ENCODE measurements at regions not wholly inside any gene's neighbourhood (a gene's known extent, or its start where the extent isn't known, plus 50 kb on each side); places are given as distances from the start of the nearest gene placed in this dataset.

DNA sequence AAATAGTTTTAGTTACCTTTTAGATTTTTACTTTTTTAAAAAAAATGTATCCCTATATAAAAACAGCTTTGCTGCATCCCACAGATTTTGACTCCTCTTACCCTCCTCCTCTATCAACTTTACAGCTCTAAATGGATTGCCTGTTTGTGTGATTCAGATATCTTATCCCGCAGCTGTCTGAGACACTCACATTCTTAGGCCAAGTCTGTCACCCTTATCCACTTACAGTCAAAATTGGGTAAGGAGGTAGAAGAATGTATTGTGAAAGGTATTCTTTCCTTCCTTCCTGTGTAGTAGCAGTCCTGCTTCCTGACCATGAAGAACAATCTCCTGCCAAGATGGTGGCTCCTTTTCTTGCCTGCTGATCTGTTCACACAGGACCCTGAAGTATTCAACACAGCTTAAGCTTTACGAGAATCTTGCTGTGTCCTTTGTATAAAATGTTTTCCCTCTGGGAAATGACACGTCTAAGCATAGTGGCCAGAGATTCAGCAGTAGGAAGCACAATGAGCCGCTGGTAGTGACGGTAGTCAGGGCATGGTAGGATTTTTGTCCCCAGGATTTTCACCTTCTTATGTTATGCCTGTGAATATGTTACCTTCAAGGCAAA lies 67.7 kb upstream of the ST8SIA4 start:
- Mint-ChIP-seq H3K27me3 (no peaks in the 10 kb centered on the region), H3K4me3 (no peak overlapping the region), H3K27ac (no peak overlapping the region), H3K36me3 (ENCODE audit: low read depth) (no peaks in the 10 kb centered on the region), H3K9me3 (ENCODE audit: low read depth) (no peaks in the 10 kb centered on the region), H3K4me1 (no peaks in the 10 kb centered on the region)
- DNase-seq (no peak), ATAC-seq (no peak)
- ChIA-PET POLR2A (interaction anchor here (0.6 kb wide), 1 partner anchor 26 kb away, joined by 3 read pairs; no protein-coding TSS in a partner anchor), CTCF (no interaction called here)
- intact Hi-C loops (cut with DNase I, micrococcal nuclease), result no loop called here

DNA sequence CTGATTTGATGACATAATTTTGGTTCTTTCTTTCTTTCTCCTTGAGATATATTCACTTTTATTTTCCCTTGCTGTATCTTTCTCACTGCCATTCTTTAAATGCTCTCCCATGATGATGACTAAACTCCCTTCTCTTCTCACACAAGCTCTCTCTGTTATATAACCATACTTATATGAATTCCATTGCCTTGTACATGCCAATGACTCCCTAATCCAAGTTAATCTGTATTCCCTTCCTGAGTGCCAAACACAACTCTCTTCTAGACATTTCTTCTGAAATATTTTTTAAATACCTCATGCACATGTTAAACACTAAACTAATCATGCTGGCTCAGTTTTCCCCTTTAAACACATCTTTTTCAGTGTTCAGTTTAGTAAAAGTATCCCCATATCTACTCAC lies 62.2 kb upstream of the ST8SIA4 start:
- DNase-seq, result no peak
- no peak overlapping the region for H3K27ac Mint-ChIP-seq
- ChIA-PET POLR2A (no interaction called here), CTCF (no interaction called here)
- no peak overlapping the region for H3K4me3 Mint-ChIP-seq
- no peak for ATAC-seq
- H3K4me1 Mint-ChIP-seq, result peaks cover 9% of the 10 kb centered on the region
- H3K36me3 Mint-ChIP-seq (ENCODE audit: low read depth), result no peaks in the 10 kb centered on the region
- intact Hi-C loops (cut with DNase I, micrococcal nuclease), result no loop called here
- H3K27me3 Mint-ChIP-seq, result no peaks in the 10 kb centered on the region
- peaks cover 3% of the 10 kb centered on the region for H3K9me3 Mint-ChIP-seq (ENCODE audit: low read depth)

All from activated CD4-positive, alpha-beta T cell treated with anti-CD3 and anti-CD28 coated beads for 36 hours (primary cell).